Neural cell (in vitro differentiated cells): ENCODE measurements at regions not wholly inside any gene's neighbourhood (a gene's known extent, or its start where the extent isn't known, plus 50 kb on each side); places are given as distances from the start of the nearest gene placed in this dataset.

Source experiments
- H2AFZ ChIP-seq: fragments of 200-600, 300-800 bp; sonication (generic), shearing (Covaris generic); 2 replicates; pipeline ENCODE4 v1.6.0; 2014; ENCODE audit warnings: low read depth, mild to moderate bottlenecking, antibody characterized with exemption, low read length, moderate library complexity
- H3F3A ChIP-seq: fragments of 200-600 bp; shearing (Covaris generic); 2 replicates; pipeline ENCODE4 v1.6.1; 2016; ENCODE audit warnings: mild to moderate bottlenecking, moderate library complexity, mixed read lengths, antibody characterized with exemption, low read length; ENCODE audit not compliant: insufficient read depth, poor library complexity, severe bottlenecking
- H3K27ac ChIP-seq: fragments of 200-600, 300-800 bp; sonication (generic), shearing (Covaris generic); 2 replicates; pipeline ENCODE4 v1.5.1; 2014; ENCODE audit warnings: mild to moderate bottlenecking, low read length, moderate library complexity
- H3K27me3 ChIP-seq: fragments of 300-800, 200-600 bp; sonication (generic), shearing (Covaris generic); 2 replicates; pipeline ENCODE4 v1.6.0; 2014; ENCODE audit warnings: mild to moderate bottlenecking, low read depth, low read length, moderate library complexity; ENCODE audit not compliant: insufficient read depth
- H3K36me3 ChIP-seq: fragments of 300-800, 200-600 bp; sonication (generic), shearing (Covaris generic); 2 replicates; pipeline ENCODE4 v1.5.1; 2014; ENCODE audit warnings: mild to moderate bottlenecking, antibody characterized with exemption, low read length, moderate library complexity; ENCODE audit not compliant: insufficient read depth
- H3K4me2 ChIP-seq: fragments of 300-800, 200-600 bp; sonication (generic), shearing (Covaris generic); 2 replicates; pipeline ENCODE4 v1.6.0; 2014; ENCODE audit warnings: mild to moderate bottlenecking, low read length
- H3K4me3 ChIP-seq: fragments of 300-800, 200-600 bp; sonication (generic), shearing (Covaris generic); 2 replicates; pipeline ENCODE4 v1.5.1; 2014; ENCODE audit warnings: mild to moderate bottlenecking, low read length, moderate library complexity
- H3K79me2 ChIP-seq: fragments of 200-600 bp; shearing (Covaris generic); replicated peaks from 2 replicates; pipeline ENCODE4 v1.6.0; 2014; ENCODE audit warnings: mild to moderate bottlenecking, low read length, moderate library complexity; ENCODE audit not compliant: insufficient read depth
- H3K9ac ChIP-seq: fragments of 300-800, 200-600 bp; sonication (generic), shearing (Covaris generic); 2 replicates; pipeline ENCODE4 v1.6.1; 2016; ENCODE audit warnings: mild to moderate bottlenecking, low read length, mixed read lengths
- H3K9me2 ChIP-seq: fragments of 200-600 bp; shearing (Covaris generic); 2 replicates; pipeline ENCODE4 v1.6.1; 2016; ENCODE audit warnings: mild to moderate bottlenecking, low read length, mixed read lengths; ENCODE audit not compliant: insufficient read depth
- H3K9me3 ChIP-seq: fragments of 200-600, 300-800 bp; sonication (generic), shearing (Covaris generic); 2 replicates; pipeline ENCODE4 v1.6.1; 2016; ENCODE audit warnings: mild to moderate bottlenecking, mixed run types, low read length, moderate library complexity, mixed read lengths
- H4K20me1 ChIP-seq: fragments of 200-600 bp; shearing (Covaris generic); 2 replicates; pipeline ENCODE4 v1.6.1; 2016; ENCODE audit warnings: mild to moderate bottlenecking, mixed run types; ENCODE audit not compliant: insufficient read depth
- CTCF ChIP-seq: fragments of 450-650 bp; IDR thresholded peaks from 2 replicates; pipeline ENCODE4 v1.5.1; 2014; ENCODE audit warnings: antibody characterized with exemption, mild to moderate bottlenecking, moderate library complexity; ENCODE audit not compliant: poor library complexity, severe bottlenecking
- EP300 ChIP-seq: fragments of 450-650 bp; conservative IDR thresholded peaks from 2 replicates; pipeline ENCODE4 v1.6.1; 2014; ENCODE audit warnings: antibody characterized with exemption, mild to moderate bottlenecking, moderate library complexity; ENCODE audit not compliant: poor library complexity, severe bottlenecking
- EZH2 ChIP-seq: fragments of 200-600, 300-800 bp; shearing (Covaris generic), sonication (generic); IDR thresholded peaks from 2 replicates; pipeline ENCODE4 v1.6.1; 2014; ENCODE audit warnings: antibody characterized with exemption, low read length, borderline replicate concordance, mild to moderate bottlenecking; ENCODE audit not compliant: insufficient read depth, poor library complexity, severe bottlenecking
- MXI1 ChIP-seq: fragments of 450-650 bp; conservative IDR thresholded peaks from 2 replicates; pipeline ENCODE4 v1.6.1; 2014; ENCODE audit warnings: antibody characterized with exemption, mild to moderate bottlenecking; ENCODE audit not compliant: poor library complexity, severe bottlenecking
- POLR2AphosphoS5 ChIP-seq: IDR thresholded peaks from 2 replicates; pipeline ENCODE4 v1.6.1; 2012
- RAD21 ChIP-seq: fragments of 450-650 bp; conservative IDR thresholded peaks from 2 replicates; pipeline ENCODE4 v1.6.1; 2014; ENCODE audit warnings: antibody characterized with exemption, mild to moderate bottlenecking, moderate library complexity
- REST ChIP-seq: IDR thresholded peaks from 2 replicates; pipeline ENCODE4 v1.6.1; 2012; ENCODE audit warnings: borderline replicate concordance
- SMC3 ChIP-seq: fragments of 450-650 bp; conservative IDR thresholded peaks from 2 replicates; pipeline ENCODE4 v1.6.1; 2014; ENCODE audit warnings: antibody characterized with exemption, mild to moderate bottlenecking, moderate library complexity; ENCODE audit not compliant: poor library complexity
- TAF1 ChIP-seq: IDR thresholded peaks from 2 replicates; pipeline ENCODE4 v1.6.1; 2012; ENCODE audit warnings: low read depth

- Histone ChIP-seq H3K27ac (no peak overlapping the region), H3K9me3 (no peaks in the 10 kb centered on the region)
These were observed 589.4 kb downstream of the SI start for GRCh38 chr3:164488893-164489292.

GRCh38 chr3:164486150-164486549, 592.1 kb downstream of the SI start:
- H3F3A ChIP-seq = no peaks in the 10 kb centered on the region
- H3K9me2 ChIP-seq = no peaks in the 10 kb centered on the region
- H4K20me1 ChIP-seq = no peaks in the 10 kb centered on the region
- H3K4me2 ChIP-seq = no peak overlapping the region
- no peaks in the 10 kb centered on the region for H3K36me3 ChIP-seq
- no peak overlapping the region for H3K9ac ChIP-seq
- no peaks in the 10 kb centered on the region for H3K79me2 ChIP-seq
- TF ChIP-seq REST (no peak), POLR2AphosphoS5 (no peak), EP300 (no peak), EZH2 (no peak), CTCF (no peak)
- no peak overlapping the region for H3K4me3 ChIP-seq
- H3K9me3 ChIP-seq = no peaks in the 10 kb centered on the region
- no peak overlapping the region for H2AFZ ChIP-seq
- H3K27ac ChIP-seq = no peak overlapping the region
- no peaks in the 10 kb centered on the region for H3K27me3 ChIP-seq

More at GRCh38 chr3:164488893-164489292, 589.4 kb downstream of the SI start:
- no peaks in the 10 kb centered on the region for H3K9me2 ChIP-seq
- no peaks in the 10 kb centered on the region for H3K27me3 ChIP-seq
- no peaks in the 10 kb centered on the region for H4K20me1 ChIP-seq
- H3K4me2 ChIP-seq = no peak overlapping the region
- H3K9ac ChIP-seq = no peak overlapping the region
- H3K79me2 ChIP-seq = no peaks in the 10 kb centered on the region
- no peaks in the 10 kb centered on the region for H3K36me3 ChIP-seq
- H3F3A ChIP-seq = no peaks in the 10 kb centered on the region
- H3K4me3 ChIP-seq = no peak overlapping the region
- TF ChIP-seq RAD21 = no peak
- no peak overlapping the region for H2AFZ ChIP-seq

- Histone ChIP-seq H3K9me3 (no peaks in the 10 kb centered on the region), H3K4me2 (no peak overlapping the region), H3K27me3 (no peaks in the 10 kb centered on the region), H3K9me2 (no peaks in the 10 kb centered on the region), H3K36me3 (no peaks in the 10 kb centered on the region), H3K9ac (no peak overlapping the region), H3K27ac (no peak overlapping the region), H3F3A (no peaks in the 10 kb centered on the region), H3K79me2 (no peaks in the 10 kb centered on the region), H3K4me3 (no peak overlapping the region), H4K20me1 (no peaks in the 10 kb centered on the region), H2AFZ (no peak overlapping the region)
- TF ChIP-seq CTCF (no peak), SMC3 (no peak), EP300 (no peak), REST (no peak), TAF1 (no peak), MXI1 (no peak), RAD21 (no peak)
These were observed 598.3 kb downstream of the SI start for GRCh38 chr3:164479978-164480377.
